ENCODE measurements at regions not wholly inside any gene's neighbourhood (a gene's known extent, or its start where the extent isn't known, plus 50 kb on each side); places are given as distances from the start of the nearest gene placed in this dataset.
"Not testable (repeated sequence)": the region's sequence is repeated elsewhere in the genome, so short reads cannot be mapped to it uniquely, and the experiment has no call there.

GRCh38 chr6:163858870-163859269 lies 444.4 kb downstream of the QKI start:
- TF ChIP-seq, protein P1, sequence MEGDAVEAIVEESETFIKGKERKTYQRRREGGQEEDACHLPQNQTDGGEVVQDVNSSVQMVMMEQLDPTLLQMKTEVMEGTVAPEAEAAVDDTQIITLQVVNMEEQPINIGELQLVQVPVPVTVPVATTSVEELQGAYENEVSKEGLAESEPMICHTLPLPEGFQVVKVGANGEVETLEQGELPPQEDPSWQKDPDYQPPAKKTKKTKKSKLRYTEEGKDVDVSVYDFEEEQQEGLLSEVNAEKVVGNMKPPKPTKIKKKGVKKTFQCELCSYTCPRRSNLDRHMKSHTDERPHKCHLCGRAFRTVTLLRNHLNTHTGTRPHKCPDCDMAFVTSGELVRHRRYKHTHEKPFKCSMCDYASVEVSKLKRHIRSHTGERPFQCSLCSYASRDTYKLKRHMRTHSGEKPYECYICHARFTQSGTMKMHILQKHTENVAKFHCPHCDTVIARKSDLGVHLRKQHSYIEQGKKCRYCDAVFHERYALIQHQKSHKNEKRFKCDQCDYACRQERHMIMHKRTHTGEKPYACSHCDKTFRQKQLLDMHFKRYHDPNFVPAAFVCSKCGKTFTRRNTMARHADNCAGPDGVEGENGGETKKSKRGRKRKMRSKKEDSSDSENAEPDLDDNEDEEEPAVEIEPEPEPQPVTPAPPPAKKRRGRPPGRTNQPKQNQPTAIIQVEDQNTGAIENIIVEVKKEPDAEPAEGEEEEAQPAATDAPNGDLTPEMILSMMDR (IDR thresholded peaks at IDR 0.05) = not testable (repeated sequence)
- not testable (repeated sequence) for TF ChIP-seq POLR2AphosphoS5, POLR2A (IDR thresholded peaks at IDR 0.05)
